GOT3 (cell line): ENCODE measurements at regions not wholly inside any gene's neighbourhood (a gene's known extent, or its start where the extent isn't known, plus 50 kb on each side); places are given as distances from the start of the nearest gene placed in this dataset.
"Not testable (repeated sequence)": the region's sequence is repeated elsewhere in the genome, so short reads cannot be mapped to it uniquely, and the experiment has no call there.

Experiments
- DNase-seq: peaks from one replicate; lab custom pipeline; 2025; ENCODE audit warnings: mixed read lengths; lab: John Stamatoyannopoulos, UW

DNA sequence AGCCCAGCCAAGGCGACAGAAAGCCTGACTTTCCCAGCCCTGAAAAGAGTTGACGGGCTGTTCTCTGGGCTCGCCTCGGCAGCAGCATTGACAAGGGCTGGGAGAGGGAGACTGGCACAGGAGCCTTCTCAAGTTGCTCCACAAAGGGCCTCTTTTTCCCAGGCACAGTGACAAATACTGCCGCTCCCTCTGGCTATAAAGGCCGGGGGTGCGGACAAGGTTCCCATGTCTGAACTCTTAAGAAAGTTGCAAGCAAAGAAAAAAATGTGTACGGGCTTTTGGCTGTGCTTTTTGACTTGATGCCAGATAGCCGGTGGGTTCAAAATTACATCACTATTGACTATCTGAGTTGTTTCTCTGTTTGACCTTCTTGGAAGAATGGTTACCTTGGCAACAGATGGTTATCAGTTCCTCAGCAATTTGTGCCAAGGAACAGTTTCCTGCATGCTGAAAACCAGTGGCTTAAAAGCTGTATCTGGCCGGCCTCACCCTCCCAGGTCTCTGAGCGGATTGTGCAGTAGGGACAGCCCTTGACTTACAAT lies 115.9 kb upstream of the EEPD1 start:
- no peak for DNase-seq

DNA sequence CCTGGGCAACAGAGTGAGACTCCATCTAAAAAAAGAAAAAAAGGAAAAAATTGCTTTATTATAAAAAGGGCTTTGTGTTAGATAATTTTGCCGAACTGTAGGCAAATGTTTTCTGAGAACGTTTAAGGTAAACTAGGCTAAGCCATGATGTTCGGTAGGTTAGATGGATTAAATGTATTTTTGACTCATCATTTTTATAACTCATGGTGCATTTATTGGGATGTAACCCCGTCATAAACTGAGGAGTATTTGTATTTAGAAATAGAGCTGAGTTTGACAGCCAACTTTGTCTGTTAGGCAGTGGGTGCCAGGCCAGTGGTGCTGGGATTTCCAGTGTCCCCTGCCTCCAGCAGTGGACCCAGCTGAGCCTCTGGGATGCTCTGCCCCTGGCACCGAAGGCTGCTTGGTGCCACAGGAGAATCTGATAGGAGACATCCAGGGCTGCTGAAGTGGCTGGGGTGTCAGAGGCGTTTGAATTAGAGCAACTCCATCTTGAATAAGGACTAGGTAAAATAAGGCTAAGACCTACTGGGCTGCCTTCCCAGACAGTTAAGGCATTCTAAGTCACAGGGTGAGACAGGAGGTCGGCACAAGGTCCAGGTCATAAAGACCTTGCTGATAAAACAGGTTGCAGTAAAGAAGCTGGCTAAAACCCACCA lies 114.9 kb upstream of the EEPD1 start:
- no peak for DNase-seq

DNA sequence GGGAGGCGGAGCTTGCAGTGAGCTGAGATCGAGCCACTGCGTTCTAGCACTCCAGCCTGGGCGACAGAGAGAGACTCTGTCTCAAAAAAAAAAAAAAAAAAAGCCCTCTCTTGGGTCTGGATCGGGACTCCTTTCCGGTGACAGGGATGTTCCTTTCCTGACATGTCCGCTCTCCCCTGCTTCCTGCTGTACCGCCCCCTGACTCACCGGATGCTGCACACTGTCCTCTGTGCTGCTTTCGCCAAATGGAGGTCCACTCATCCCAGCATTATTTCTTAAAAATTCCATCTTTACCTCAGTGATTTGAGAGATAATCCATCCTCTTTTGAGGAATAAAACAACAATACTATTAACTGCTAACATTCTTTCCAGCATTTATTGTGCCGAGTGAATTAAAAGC lies 113.8 kb upstream of the EEPD1 start:
- no peak for DNase-seq

DNA sequence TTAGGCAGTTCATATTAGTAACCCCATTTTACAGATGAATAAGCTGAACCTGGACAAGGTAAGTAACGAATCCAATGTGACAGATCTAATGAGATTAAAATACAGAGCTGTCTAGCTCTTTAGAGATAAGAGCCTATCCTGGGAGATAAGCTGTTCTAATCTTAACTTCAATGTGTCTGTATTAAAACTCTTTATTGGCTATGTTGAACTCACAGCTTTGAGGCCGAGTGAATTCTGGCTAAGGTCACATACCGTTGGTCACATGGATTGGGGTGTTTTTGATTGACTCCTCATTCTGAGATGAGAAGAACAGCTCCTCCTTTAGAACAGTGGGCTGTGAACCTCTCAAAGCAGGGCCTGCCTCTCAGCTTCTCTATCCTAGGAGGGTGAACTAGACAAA lies 113.4 kb upstream of the EEPD1 start:
- DNase-seq, result no peak

DNA sequence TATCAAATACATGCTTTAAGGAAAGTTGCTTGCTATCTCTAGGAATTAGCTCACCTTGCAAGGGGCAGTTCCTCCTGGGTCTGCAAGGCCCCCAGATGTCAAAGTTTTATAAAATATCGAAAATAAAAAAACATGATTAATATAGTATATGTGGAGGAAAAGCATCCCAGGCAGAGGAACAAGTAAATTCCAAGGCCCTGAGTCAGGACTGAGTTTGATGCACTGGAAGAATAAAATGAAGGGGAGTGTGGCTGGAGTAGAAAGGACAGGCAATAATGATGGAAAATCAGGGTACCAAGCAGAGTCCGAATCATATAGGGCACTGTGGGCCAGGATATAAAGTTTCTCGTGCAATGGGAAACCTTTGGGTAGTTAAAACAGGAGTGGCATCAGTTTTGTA lies 112.4 kb upstream of the EEPD1 start:
- no peak for DNase-seq

DNA sequence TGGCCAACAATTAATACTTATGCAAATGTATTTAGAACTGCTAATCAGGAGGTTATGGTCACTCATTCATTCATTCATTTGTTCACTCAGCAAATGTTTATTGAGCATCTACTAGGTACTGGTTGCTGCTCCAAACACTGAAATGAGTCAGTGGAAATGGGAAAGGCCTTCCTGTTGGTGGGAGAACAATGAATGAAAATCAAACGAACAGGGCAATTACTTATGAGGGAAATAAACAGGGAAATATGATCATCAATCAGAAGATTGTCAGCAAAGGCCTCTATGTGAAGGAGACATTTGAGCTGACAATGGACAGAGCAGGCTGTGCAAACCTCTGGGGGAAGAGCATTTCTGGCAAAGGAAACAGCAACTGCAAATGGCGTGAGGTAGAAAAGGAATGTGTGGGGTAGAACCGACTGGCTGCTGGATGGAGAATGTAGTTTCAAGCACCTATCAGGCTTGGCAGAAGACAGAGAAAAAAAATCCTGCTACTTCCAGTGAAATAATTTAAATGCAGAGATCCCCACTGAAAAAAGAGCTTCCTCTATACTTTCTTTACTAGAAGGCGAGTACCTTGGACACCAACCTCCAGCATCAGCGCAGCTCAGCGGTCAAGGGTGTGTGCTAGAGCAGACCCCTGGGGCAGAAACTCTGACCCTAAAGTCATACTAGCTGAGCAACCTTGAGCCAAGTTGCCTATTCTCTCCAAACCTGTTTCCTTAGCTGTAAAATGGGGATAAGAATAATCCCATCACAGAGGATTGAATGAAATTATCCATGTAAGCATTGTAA lies 108.8 kb upstream of the EEPD1 start:
- DNase-seq, result no peak

DNA sequence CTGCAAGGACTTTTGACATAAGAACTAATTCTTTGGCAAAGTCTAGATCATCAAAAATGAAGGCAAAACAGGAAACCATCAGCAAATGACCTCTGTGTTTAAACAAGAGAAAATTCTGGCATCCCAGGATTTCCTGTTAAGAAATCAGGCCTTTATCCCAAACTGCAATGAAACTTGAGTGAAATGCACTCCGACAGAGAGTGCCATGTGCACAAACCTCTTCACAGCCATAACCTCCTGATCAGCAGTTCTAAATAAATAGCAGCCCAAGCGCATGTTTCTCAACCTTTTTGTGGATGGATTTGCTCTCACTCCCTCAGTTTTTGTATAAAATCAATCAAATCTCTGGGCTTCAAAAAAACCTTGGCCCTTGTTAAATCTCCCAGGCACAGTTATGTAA lies 107.7 kb upstream of the EEPD1 start:
- DNase-seq, result no peak

DNA sequence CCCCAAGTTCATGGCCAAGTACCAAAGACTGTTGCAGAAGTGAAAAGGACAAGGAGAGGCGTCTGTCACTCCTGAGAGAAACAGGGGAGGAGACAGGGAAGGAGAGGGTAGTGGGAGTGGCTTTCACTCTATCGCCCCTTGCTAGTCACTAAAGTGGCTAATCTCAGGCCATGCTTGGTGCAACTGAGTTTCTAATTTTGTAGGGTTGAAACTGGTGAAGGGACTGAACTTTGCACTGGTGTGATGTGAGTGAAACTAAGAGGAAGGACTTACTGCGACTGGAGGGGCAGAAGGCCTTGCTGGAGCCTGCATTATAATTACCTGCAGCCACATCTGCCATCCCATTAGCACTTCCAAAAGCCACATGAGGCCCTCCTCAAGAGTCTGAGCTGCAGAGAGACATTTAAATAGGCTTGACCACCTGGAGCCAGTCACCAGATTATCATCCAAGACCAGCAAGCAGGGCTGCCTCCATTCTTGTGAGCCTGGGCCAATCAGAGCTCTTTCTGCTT lies 107.2 kb upstream of the EEPD1 start:
- DNase-seq, result no peak

DNA sequence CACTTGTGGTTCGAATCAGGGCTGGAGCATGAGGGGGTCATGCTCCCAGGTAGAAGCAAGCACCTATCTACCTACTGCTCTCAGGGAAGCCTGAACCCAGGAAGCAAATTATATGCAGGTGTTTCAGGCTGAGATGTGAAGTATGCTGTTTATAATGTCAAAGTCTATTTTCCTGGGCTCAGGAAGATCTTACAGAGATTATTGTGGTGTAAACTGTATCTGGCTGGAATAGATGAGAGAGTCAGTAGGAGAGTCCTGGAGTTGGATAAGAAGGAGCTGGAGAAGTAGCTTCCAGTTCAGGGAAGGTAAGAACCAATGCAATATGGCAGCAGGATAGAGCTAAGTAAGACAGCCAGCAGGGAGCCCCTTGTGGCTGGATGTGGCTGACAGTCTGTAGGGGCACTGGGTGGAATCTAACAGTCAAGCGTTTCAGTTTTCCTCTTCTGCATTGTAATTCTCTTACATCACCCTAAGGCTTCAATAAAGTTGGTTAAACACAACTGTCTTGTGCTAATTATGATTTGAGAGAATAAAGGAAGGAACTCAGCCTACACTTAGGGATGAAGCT lies 105.9 kb upstream of the EEPD1 start:
- DNase-seq, result no peak

DNA sequence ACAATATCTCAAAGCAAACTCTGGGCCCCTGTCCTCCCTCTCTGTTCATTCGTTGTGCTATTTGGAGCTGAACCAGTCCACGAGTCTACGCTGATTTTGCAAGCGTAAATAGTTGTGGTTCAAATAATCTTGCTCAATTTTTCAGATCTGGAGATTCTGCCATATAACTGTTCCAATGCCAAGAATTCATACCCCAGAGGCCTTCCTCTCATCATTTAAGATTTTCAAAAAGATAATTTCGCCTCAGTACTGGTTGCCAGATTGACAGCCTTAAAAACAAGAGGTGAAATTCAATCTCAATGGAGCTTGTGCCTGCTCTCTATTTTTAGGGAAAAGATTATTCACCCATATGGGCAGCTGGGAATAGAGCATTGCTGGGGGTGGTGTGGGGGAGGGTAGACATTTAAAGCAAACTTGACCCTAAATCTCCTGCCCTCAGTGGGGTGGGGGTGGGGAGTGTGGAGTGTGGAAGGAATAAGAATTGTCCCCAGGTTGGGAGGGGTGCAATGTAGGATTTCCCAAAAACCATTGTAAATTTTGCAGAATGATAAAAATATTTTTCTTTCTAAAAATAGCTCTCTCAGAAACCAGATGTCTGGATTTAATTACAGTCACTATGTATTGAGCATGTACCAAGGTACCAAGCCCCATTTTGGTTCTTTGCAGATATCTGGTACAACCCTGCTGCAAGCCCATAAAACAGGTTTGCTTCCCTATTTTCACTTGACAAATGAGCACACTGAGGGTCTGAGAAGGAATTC lies 104.7 kb upstream of the EEPD1 start:
- peak; percentile 21 for DNase-seq

DNA sequence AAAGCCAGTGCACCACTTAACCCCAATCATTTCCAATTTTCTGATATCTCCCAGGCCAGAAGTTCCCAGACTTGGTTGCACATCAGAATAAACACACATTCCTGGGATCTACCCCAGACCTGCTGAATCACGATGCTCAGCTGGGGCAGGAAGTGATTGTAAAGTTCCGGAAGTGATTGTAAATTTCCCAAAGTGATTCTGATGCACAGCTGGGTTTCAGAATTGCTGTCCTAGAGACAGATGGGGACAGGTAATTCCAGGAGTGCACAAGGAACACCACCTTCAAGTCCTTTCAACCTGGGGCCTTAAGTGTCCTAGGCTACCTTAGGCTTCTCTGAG lies 104.2 kb upstream of the EEPD1 start:
- no peak for DNase-seq

DNA sequence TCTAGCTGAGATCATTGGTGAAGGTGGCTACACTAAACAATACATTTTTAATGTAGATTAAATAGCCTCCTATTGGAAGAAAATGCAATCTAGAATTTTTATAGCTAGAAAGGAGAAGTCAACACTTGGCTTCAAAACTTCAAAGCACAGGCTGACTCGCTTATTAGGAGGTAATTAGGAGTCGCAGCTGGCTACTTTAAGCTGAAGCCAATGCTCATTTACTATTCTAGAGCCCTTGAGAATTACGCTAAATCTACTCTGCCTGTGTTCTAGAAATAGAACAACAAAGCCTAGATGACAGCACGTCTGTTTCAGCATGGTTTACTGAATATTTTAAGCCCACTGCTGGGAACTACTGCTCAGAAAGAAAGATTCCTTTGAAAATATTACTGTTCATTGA lies 101.6 kb upstream of the EEPD1 start:
- no peak for DNase-seq

DNA sequence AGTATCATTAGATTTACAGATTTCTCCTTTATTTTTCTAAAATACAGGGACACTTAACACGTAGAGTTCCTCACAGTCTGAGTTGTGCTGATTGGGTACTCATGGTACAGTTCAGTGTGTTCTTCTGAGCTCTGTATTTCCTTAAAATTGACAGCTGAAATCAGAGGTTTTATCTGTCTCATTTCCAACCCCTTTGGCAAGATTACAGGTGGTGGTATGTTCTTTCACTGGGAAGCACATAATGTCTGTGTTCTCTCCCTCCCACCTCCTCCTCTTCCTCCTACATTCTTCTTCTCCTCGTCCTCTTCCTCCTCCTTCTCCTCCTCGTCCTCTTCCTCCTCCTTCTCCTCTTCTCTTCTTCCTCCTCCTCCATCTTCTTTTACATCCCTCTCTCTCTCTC lies 99.5 kb upstream of the EEPD1 start:
- no peak for DNase-seq

DNA sequence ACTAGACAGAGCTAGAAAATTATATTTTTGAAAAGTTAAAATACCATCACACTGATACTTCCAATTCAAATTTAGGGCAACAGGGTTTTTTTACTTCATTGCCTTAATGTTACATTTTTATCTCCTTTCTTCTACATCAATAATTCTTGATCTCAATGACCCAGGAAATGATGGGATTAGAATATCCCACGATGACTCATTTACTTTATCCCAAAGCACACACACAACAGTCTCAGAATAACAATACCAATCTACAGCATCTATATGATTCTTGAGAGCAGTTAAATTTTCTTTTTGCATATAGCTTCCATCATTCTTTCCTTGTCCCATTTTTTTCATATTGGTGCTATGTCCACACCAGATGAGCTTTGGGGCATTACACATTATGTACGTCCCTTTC lies 98.4 kb upstream of the EEPD1 start:
- no peak for DNase-seq

DNA sequence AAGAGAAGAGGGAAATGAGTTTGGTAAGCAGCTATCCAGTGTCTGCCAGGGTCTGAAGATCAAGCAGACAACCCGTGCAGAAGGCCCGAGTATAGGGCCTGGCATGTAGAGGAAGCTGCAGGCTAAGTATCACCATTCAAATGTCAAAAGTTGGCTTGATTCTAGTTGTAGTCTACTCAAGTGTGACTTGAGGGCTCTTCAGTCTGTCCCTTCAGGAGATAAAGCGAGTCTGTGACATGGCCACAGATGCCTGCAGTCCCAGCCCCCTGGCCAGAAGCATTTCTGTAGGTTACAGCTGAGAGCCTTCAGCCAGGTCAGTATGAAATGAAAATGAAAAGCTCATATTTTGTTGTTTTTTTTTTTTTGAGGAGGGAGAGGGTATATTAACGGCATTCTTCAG lies 97.8 kb upstream of the EEPD1 start:
- no peak for DNase-seq

DNA sequence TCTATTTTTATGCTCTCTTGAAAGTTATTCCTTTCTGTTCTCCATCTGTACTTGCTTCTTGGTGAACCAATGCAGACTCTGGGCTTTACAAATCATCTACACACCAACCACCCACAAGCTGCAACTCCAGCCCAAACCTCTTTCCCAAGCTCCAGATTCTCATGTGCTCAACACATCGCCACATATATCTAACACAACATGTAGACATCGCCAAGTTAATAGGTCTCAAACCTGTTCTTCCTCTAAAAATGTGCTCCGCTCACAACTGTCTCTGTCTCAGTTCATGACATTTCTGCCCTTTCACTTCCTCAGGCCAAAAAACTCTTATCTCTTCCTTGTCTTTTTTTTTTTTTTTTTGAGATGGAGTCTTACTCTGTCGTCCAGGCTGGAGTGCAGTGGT lies 95.7 kb upstream of the EEPD1 start:
- no peak for DNase-seq

DNA sequence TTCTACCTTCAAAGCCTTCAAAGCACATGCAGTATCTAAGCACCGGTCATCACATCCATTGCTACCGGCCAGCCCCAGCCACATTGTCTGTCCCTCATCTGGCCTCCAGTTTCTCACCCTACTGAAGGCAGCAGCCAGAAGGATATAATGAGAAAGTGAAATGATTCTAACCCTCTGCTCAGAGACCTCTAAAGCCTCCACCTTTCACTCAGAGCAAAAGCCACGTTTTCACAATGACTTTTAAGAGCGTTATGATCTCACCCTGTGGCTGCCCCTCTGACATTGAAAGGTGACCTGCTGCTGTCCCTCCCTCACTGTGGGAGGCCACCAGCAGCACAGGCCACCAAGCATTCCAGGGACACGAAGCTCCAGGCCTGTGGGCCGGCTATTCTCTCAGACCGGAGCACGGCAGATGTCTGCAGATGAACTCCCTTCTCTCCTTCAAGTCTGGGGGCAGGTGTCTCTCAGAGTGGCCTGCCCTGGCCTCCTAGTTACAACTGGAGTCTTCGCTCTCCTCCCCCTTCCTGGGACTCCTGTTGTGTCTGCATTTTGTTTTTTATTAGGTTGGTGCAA lies 94.9 kb upstream of the EEPD1 start:
- no peak for DNase-seq

DNA sequence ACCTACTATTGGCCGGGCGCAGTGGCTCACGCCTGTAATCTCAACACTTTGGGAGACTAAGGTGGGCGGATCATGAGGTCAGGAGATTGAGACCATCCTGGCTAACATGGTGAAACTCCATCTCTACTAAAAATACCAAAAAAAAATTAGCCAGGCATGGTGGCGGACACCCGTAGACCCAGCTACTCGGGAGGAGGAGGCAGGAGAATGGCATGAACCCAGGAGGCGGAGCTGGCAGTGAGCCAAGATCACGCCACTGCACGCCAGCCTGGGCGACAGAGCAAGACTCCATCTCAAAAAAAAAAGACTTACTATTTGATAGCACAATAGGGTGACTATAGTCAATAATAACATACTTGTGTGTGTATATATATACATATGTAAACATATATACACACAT lies 92.7 kb upstream of the EEPD1 start:
- DNase-seq, result not testable (repeated sequence)

DNA sequence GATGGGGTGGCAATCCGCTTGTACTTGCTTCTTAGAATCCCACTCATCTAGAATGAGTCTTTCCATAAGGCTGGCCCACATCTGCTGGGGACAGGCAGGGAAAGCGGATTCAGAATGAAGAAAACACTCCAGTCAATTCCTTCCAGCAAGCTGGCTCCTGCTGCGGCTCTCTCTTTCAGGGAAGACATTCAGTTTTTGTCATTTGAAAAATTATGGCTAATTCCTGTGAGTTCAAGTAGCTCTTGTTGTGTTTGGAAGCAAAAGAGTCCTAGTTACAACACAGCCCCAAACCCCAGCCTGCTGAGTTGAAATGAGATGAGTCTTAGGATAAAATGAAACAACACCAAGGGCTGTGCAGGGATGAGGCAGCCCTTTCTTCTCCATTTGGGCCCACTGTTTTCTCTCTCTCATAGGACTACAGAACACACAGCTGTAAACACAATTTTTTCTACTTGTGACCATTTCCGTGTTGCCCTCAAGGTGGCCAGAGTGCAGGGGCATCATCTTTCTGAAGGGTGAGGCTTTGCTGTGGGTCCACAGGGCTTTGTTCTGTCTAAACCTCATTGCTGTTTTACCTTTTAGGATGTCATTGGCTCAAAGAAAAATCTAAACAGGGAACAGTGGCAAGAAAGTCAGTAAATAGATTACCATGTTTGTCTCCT lies 90.8 kb upstream of the EEPD1 start:
- no peak for DNase-seq

DNA sequence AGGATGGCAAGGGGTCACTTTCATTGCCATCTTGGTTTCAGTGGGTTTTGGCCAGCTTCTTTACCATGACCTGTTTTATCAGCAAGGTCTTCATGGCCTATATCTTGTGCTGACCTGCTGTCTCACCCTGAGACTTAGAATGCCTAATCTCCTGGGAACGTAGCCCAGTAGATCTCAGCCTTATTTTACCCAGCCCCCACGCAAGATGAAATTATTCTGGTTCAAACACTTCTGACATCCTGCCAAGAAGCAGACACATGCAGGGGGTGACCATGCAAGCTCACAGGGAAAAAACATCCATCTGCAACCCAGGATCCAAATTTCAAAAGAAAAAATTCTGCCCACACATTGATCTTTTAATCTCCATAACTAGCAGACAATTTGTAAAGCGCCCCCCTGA lies 88.4 kb upstream of the EEPD1 start:
- no peak for DNase-seq

DNA sequence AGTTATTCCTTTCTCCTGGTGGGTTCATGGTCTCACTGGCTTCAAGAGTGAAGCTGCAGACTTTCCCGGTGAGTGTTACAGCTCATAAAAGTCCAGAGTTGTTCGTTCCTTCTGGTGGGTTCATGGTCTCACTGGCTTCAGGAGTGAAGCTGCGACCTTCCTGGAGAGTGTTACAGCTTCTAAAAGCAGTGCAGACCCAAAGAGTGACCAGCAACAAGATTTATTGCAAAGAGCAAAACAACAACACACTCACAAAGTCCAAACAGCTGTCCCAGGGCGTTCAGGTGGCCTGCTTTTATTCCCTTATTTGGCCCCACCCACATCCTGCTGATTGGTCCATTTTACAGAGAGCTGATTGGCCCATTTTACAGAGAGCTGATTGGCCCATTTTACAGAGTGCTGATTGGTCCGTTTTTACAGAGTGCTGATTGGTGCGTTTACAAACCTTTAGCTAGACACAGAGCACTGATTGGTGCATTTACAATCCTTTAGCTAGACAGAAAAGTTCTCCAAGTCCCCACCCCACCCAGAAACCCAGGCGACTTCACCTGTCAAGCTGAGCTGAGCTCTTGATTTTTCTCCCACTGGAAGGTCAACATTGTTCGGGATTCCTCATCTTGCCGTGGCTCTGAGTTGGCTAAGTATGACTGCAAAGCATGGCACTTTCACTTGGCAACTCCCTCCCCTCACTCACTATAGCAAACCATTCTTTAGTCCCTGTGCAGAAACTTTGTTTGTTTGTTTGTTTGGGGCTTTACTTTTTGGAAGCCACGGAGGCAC lies 87.3 kb upstream of the EEPD1 start:
- not testable (repeated sequence) for DNase-seq
